ENCODE measurements at regions not wholly inside any gene's neighbourhood (a gene's known extent, or its start where the extent isn't known, plus 50 kb on each side); places are given as distances from the start of the nearest gene placed in this dataset.

DNA sequence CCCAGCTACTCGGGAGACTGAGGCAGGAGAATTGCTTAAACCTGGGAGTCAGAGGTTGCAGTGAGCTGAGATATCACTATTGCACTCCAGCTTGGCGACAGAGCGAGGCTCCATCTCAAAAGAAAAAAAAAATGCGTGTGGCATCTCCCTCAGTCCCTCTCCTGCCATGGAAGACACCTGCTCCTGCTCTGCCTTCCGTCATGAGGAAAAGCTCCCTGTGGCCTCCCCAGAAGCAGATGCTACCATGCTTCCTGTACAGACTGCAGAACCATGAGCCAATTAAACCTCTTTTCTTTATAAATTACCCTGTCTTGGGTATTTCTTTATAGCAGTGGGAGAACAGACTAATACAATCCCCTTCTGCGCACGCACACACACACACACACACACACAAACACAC is 249.4 kb downstream of the MN1 start:
- no peaks in the 10 kb centered on the region for H3K4me1 ChIP-seq (replicated peaks in 1 of 2)
- H3K27me3 ChIP-seq = no peaks in the 10 kb centered on the region
- DNase-seq = no peak
- 81 to 88% (median 86%) methylated on average over 7 of the region's 7 CpGs for WGBS, 4 donors
- intact Hi-C loops (cut with DNase I) = no loop called here
- no peak overlapping the region for H3K27ac ChIP-seq
- no peak overlapping the region for H3K4me3 ChIP-seq
- H3K36me3 ChIP-seq (replicated peaks in 1 of 2) = no peaks in the 10 kb centered on the region
- no peak for TF ChIP-seq POLR2A (IDR thresholded peaks at IDR 0.05)
- TF ChIP-seq, protein P1, sequence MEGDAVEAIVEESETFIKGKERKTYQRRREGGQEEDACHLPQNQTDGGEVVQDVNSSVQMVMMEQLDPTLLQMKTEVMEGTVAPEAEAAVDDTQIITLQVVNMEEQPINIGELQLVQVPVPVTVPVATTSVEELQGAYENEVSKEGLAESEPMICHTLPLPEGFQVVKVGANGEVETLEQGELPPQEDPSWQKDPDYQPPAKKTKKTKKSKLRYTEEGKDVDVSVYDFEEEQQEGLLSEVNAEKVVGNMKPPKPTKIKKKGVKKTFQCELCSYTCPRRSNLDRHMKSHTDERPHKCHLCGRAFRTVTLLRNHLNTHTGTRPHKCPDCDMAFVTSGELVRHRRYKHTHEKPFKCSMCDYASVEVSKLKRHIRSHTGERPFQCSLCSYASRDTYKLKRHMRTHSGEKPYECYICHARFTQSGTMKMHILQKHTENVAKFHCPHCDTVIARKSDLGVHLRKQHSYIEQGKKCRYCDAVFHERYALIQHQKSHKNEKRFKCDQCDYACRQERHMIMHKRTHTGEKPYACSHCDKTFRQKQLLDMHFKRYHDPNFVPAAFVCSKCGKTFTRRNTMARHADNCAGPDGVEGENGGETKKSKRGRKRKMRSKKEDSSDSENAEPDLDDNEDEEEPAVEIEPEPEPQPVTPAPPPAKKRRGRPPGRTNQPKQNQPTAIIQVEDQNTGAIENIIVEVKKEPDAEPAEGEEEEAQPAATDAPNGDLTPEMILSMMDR (IDR thresholded peaks at IDR 0.05) = no peak
- H3K9me3 ChIP-seq (replicated peaks in 1 of 3) = no peaks in the 10 kb centered on the region

DNA sequence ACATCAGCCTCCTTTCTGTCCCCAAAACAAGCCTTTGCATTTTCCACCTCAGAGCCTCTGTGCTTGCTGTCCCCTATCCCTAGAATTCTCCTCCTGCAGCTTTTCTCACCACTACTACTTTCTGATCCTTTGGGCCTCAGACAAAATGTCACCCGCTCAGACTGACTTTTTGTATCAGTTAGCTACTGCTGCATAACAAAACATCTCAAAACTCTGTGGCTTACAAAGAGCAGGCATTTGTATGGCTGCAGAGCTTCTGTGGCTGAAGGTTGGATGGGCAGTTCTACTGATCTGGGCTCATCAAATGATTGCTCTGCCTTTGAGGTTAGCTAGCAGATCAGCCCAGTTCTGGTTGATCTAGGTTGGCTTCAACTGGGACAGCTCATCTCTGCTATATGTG is 248.7 kb downstream of the MN1 start:
- H3K4me1 ChIP-seq (replicated peaks in 1 of 2) = no peaks in the 10 kb centered on the region
- 83 to 100% (median 90%) methylated on average over 1 of the region's 1 CpG for WGBS, 4 donors
- H3K27me3 ChIP-seq = no peaks in the 10 kb centered on the region
- intact Hi-C loops (cut with DNase I) = no loop called here
- no peak overlapping the region for H3K27ac ChIP-seq
- TF ChIP-seq, protein P1 (IDR thresholded peaks at IDR 0.05) = no peak
- no peak for TF ChIP-seq POLR2A (IDR thresholded peaks at IDR 0.05)
- no peaks in the 10 kb centered on the region for H3K36me3 ChIP-seq (replicated peaks in 1 of 2)
- no peak overlapping the region for H3K4me3 ChIP-seq
- DNase-seq = no peak
- H3K9me3 ChIP-seq (replicated peaks in 1 of 3) = no peaks in the 10 kb centered on the region

DNA sequence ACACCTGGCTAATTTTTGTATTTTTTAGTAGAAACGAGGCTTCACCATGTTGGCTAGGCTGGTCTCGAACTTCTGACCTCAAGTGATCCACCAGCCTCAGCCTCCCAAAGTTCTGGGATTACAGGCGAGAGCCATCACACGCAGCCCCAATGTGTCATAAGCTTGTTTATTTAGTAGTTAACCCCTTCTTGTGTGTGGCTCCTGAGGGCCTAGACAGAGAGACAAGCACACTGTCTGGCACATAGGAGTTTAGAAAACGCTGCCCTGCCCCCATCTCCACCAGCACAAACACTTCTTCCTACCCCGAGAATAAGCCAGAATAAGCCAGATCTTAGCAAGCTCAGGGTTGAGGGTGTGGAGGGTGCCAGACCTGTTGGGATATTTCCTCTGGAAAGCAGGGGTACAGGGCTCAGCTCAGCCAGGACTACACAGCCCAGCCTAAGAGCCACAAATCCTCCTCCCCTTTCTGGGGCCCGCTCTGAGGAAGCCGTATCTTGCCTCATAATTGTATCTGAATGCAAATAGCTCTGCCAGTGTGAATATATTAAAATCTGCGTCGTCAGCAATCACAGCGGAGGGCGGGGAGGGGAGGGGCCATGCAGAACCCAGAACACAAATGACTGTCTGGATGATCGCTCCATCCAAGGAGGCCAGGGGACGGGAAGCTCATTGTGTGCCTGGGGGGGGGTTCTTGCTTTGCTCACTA is 247.3 kb downstream of the MN1 start:
- 47 to 69% (median 58%) methylated on average over 11 to 14 of the region's 14 CpGs for WGBS, 4 donors
- TF ChIP-seq, protein P1 (IDR thresholded peaks at IDR 0.05) = no peak
- TF ChIP-seq POLR2A (IDR thresholded peaks at IDR 0.05) = no peak
- H3K36me3 ChIP-seq (replicated peaks in 1 of 2) = no peaks in the 10 kb centered on the region
- no peaks in the 10 kb centered on the region for H3K9me3 ChIP-seq (replicated peaks in 1 of 3)
- peak in 3 of 7 donors; percentile 5 to 23 (median 16) for DNase-seq
- intact Hi-C loops (cut with DNase I) = no loop called here
- H3K27me3 ChIP-seq = no peaks in the 10 kb centered on the region
- no peak overlapping the region for H3K4me3 ChIP-seq
- H3K4me1 ChIP-seq (replicated peaks in 1 of 2) = no peaks in the 10 kb centered on the region
- no peak overlapping the region for H3K27ac ChIP-seq

DNA sequence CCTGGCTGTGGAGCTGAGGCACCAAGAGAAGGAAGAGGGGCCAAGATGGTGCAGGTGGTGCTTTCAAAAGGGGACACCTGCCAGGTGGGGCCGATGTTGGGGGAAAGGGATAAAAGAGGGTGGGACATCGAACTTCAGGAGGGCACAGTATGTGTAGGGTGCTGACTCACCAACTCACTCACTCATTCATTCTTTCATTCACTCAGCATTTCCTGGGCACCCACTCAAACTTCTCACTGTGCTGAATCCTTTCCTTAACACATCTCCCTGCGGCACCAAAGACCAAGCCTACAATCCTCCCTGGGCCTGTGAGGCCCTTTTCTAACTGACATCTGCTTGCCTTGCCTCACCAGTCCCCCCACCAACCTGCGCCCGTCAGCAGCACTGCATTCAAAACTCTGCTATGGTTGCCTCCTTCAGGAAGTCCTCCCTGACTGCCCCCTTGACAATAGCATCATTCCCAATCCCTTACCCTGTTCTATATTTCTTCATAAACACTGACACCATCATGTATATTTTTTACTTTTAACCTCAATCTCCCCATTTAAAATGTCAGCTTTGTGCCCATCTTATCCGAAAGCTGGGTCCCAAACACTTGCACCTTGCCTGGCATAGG is 246.6 kb downstream of the MN1 start:
- Histone ChIP-seq H3K27ac (no peak overlapping the region), H3K9me3 (replicated peaks in 1 of 3) (no peaks in the 10 kb centered on the region), H3K27me3 (no peaks in the 10 kb centered on the region), H3K4me1 (replicated peaks in 1 of 2) (no peaks in the 10 kb centered on the region), H3K36me3 (replicated peaks in 1 of 2) (no peaks in the 10 kb centered on the region), H3K4me3 (no peak overlapping the region)
- no peak for TF ChIP-seq POLR2A (IDR thresholded peaks at IDR 0.05)
- TF ChIP-seq, protein P1 (IDR thresholded peaks at IDR 0.05) = no peak
- intact Hi-C loops (cut with DNase I) = no loop called here
- 69 to 85% (median 82%) methylated on average over 6 of the region's 6 CpGs for WGBS, 4 donors
- DNase-seq = no peak

Measured in adrenal gland (tissue), 9 donors.